DMS114 treated with DMSO at 0.1 percent for 48 hours (cell line): ENCODE measurements at regions not wholly inside any gene's neighbourhood (a gene's known extent, or its start where the extent isn't known, plus 50 kb on each side); places are given as distances from the start of the nearest gene placed in this dataset.
A peak's percentile ranks its signal among the peaks of the same experiment; 100 is the strongest.

Source experiments
- DNase-seq: peaks from one replicate; lab custom pipeline; 2025; ENCODE audit not compliant: unreplicated experiment; lab: John Stamatoyannopoulos, UW

- no peak for DNase-seq
Measured at GRCh38 chr2:122447237-122447636, 691.8 kb downstream of the TSN start.

GRCh38 chr2:122451040-122451439, 695.6 kb downstream of the TSN start:
- peak; percentile 2 for DNase-seq

DNA sequence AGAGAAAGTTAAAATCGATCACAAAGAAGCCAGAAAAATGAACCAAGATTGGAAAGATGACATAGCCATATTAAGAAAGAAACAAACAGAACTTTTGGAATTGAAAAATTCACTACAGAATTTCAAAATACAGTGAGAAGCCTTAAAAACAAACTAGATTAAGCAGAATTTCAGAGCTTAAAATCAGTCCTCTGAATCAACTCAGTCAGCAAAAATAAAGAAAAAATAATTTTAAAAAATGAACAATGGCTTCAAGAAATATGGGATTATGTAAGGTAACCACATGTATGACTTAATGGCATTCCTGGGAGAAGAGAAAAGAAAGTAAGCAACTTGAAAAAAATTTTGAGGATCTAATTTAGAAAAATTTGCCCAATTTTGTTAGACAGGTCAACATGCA, 696.2 kb downstream of the TSN start:
- no peak for DNase-seq

DNA sequence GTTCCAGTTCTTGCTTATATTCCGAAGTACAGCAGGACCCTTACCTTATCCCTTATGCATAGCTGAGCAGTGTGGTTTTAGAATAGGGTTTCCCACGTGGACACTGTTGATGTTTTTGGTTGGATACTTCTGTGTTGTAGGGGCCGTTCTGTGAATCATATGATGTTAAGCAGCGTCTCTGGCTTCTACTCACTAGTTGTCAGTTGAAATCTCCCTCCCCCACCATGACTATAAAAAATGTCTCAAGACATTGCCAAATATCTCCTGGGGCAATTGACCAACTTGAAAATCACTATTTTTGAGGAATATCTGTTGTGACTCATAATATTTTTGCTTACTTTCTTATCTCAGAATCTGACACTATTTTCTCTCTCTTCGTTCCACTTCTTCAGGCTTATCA, 713.7 kb downstream of the TSN start:
- no peak for DNase-seq

- DNase-seq = no peak
Measured at GRCh38 chr2:122471753-122472152, 716.3 kb downstream of the TSN start.

DNA sequence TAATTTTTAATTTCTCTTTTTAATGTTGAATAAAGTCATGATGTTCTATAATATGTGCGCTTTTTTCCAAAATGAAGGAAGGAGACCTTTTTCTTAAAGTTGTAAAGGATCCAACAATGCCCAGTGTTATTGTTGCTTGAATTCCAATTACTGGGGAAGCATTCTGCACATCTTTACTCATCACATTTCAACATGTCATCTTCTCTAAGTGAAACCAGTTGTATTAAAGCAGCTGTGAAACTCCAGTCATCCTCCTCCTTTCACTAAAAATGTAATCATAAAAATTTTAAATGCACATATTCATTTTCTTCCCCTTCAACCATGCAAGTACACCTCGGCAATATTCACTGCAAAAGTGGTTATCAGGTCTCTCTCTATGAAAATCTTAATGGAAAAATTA, 722.7 kb downstream of the TSN start:
- DNase-seq = no peak

DNA sequence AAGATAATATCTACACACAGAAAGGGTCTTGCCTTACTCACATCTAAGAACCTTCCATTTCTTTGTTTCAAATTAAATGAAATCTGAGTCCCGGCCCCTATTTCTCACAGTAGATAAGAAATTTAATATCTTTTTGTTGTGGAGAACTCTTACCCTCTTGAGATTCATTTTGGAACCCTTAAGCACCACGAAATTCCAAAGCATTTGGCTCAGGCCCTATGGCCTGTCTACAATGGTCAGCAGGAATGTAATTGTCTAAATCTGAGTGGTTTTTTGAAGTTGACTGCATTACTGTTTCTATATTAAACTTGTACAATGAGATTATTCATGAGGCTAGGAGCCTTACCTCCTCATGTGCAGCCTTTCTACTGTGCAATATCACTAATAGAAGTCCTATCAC, 723.3 kb downstream of the TSN start:
- DNase-seq = no peak

DNA sequence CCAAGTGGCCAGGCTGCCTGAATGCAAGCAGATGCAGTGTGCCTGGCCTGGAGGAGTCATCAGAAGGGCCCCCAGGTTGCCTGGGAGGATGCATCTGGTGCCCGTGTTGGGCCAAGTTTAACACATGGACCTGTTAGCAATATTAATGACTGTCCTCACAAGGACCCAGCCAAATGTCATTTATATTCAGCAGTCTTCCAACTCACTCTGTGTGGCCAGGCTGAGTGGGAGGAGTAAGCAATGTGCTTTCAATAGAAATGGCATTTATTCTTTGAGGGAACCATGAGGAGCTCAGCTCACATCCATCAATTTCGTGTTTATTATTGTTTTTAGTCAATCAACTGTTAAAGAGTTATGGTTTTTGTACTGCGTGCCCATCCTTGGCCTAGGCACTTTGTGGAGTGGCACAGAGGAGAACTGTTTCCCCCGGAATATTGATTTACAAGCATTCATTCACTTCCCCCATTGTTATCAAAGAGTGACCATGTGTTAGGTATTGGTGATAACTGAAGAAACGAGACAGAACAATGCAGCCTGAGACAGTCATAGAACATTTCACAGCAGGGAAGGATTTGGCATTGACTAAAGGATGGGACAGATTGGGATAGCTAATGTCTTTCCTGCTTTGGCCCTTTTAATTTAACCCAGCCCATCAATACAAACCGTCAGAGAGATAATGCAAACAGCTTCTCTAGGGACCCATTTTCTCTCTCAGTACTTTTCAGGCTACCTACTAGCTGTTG, 725.2 kb downstream of the TSN start:
- DNase-seq = no peak

DNA sequence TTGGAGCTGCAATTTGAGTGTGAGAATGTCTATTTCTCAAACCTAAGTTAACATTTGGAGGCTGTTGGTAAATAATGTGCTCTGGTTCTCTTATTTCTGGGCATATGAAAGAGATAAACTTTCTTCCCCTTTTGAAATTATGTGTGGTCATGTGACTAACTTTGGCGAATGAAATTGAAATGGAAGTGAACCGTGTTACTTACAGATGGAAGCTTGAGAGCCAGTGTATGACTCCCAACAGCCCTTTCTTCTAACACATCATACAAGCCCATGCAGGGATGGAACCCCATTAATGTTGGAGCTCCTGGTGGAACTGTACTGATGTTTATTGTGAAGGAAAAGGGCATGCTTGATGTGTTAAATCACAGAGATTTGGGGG, 725.8 kb downstream of the TSN start:
- no peak for DNase-seq

DNA sequence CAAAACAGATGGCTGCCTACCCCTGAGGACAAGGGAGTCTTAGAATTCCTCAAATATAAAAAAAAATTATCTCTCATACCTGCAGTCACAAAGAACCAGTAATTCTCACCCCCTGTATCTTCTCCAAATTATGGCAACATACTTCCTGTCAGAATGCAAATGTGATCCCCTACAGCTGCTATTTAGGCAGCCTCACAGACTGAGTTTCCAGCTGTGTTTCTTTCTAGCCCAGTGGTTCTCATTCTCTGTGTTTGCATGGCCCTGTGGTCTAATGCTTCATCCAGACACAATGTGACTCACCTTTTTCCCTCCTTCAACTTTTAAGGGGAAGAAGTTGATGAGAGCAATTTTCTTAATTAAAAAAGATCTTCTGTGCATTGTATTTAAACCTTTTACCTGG, 726.3 kb downstream of the TSN start:
- no peak for DNase-seq

GRCh38 chr2:122486086-122486485, 730.6 kb downstream of the TSN start:
- no peak for DNase-seq

DNA sequence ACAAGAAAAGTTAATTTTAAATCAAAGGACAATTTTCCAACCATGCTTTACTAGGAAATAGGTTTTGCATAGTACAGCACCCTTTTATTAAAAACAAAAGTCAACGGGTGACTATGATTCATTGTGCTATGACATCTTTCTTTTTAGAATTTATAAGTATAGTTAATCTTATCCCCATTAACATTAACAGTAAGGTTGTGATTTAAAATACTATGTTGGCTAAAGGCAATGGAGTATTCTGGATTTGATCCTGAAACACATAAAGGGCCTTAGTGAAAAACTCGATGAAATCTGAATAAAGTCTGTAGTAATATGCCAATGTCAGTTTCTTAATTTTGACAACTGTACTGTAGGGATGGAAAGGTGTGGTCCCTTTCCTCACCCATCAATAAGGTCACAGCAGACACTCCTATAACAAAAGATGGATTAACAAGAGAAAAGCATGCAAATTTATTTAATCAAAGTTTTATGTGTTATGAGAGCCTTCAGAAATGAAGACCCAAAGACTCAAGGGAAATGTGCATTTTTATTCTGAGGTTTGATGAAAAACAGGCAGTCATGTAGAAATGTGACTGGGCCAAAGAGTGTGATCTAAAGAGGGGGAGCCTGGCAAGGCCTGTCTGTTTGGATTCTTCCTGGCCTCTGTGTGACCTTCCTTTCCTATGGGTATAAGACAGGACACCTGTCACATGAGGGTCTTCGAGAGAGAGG, 731.4 kb downstream of the TSN start:
- no peak for DNase-seq

DNA sequence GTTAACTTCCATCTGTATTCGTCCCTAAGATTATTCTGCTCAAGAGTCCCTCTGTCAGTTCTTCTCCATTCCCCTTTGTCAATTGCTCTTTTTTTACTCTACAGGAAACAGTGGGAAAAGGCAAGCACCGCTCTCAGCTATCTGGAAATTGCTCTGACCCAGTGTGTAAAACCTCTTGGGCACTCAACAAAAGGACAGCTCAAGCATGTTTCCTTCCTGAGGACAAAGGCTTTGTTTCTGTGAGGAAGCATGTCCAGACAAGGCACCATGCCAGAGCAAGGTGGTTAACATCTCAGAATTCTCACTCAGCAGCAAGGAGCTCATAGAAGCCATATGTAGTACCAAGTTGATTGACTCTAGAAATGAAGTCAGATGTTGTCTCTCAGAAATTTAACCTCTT, 735.6 kb downstream of the TSN start:
- no peak for DNase-seq

- DNase-seq = no peak
Measured at GRCh38 chr2:122500316-122501105, 745.1 kb downstream of the TSN start.

DNA sequence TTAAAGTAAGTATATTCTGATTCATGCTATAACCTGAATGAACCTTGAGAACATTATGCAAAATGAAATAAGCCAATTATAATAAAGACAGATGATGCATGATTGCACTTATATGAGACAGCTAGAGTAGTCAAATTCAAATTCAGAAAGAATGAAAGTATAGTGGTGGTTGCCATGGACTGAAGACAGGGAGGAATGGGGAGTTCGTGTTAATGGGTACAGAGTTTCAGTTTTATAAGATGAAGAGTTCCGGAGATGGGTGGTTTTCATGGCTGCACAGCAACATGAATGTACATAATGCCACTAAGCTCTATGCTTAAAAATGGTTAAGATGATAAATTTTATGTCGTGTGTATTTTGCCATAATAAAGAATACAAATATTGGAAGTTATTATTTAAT, 751.2 kb downstream of the TSN start:
- no peak for DNase-seq

DNA sequence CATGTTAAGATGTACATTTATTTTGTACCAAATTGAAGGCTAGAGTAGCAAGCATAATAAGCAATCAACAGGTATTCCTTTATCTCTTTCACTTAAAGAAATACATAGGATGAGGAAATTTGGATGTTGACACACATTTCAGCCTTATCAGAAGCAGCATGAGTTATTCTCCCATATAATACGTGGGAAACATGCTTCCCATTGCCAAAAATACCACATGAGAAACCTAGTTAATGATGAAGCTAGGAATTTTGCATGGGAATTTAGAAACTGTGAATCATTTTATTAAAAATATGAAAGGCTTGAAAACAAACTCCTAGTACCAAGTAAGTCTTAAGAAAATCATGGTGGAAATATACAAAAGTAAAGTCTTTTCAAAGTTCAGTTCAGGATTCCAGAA, 751.8 kb downstream of the TSN start:
- no peak for DNase-seq

GRCh38 chr2:122512091-122512490, 756.6 kb downstream of the TSN start:
- no peak for DNase-seq

- no peak for DNase-seq
Measured at GRCh38 chr2:122514451-122514996, 759.1 kb downstream of the TSN start.

DNA sequence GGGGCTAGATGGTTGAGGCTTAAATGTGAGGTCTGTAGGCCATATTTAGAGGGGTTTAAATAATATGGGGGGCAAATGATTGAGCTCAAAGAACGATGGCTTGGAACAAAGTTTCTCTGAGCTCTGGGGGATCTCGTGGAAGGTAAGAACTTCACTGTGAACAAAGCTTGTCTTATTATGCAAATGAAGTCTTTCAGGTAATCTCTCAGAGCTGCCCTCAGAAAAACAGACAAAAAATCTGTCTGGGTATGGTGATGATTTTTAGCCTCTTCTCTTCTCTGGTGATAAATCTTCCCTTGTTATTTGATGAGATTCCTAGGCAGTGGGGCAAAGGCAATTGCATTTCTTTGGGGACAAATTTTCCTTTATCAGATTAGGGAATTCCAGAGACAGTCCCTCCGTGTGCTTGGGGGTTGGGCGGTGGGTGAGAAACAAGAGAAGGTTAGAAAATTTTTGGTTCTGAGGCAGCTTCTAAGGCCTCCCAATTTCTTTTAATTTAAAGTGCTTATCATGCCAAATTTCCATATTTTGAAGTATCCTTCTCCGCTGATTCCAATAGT, 760.4 kb downstream of the TSN start:
- DNase-seq = no peak

GRCh38 chr2:122516775-122517174, 761.3 kb downstream of the TSN start:
- DNase-seq = no peak

DNA sequence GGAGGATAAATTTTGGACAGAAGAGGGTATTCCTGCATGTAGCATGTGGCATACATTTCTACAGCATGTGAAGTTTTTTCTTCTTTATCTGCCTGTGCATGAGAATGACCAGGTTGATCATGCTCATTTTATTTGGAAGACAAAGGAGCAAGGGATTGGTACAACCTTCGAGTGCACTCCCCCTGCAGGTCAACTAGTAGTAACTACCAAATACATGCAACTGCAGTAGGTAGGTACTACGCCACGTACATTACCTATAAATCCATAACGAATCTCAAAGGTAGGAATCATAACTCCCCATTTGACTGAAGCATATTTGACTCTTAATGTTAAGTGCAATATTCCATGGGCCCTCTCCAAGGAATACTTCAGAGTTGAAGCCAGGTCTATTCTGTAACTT, 763.9 kb downstream of the TSN start:
- no peak for DNase-seq
